GM18519 (cell line): ENCODE measurements at regions not wholly inside any gene's neighbourhood (a gene's known extent, or its start where the extent isn't known, plus 50 kb on each side); places are given as distances from the start of the nearest gene placed in this dataset.
A peak's percentile ranks its signal among the peaks of the same experiment; 100 is the strongest.
"Not testable (repeated sequence)": the region's sequence is repeated elsewhere in the genome, so short reads cannot be mapped to it uniquely, and the experiment has no call there.

Source experiments
- ATAC-seq: cut with Tn5 transposase; IDR thresholded peaks from one replicate; pipeline ENCODE4 v1.9.1; 2021; ENCODE audit warnings: mild to moderate bottlenecking, moderate library complexity; ENCODE audit not compliant: unreplicated experiment, low FRiP score

- ATAC-seq = not testable (repeated sequence)
Observed at GRCh38 chr9:42430674-42431615, 247.5 kb downstream of the SPATA31A6 start.

GRCh38 chr9:42431616-42432010 lies 248.2 kb downstream of the SPATA31A6 start:
- not testable (repeated sequence) for ATAC-seq

GRCh38 chr9:42434844-42435714 lies 251.6 kb downstream of the SPATA31A6 start:
- not testable (repeated sequence) for ATAC-seq

GRCh38 chr9:42435715-42436342 lies 252.4 kb downstream of the SPATA31A6 start:
- ATAC-seq = not testable (repeated sequence)

- ATAC-seq = not testable (repeated sequence)
Observed at GRCh38 chr9:42437057-42437759, 253.7 kb downstream of the SPATA31A6 start.

GRCh38 chr9:42442680-42443079 lies 259.2 kb downstream of the SPATA31A6 start:
- ATAC-seq = not testable (repeated sequence)

- ATAC-seq = peak; percentile 53
Observed at GRCh38 chr9:42443414-42443813, 260.0 kb downstream of the SPATA31A6 start.

GRCh38 chr9:42461436-42461835 lies 278.0 kb downstream of the SPATA31A6 start:
- not testable (repeated sequence) for ATAC-seq

GRCh38 chr9:42461863-42462262 lies 278.4 kb downstream of the SPATA31A6 start:
- not testable (repeated sequence) for ATAC-seq

GRCh38 chr9:42463981-42464380 lies 280.5 kb downstream of the SPATA31A6 start:
- ATAC-seq = not testable (repeated sequence)

- not testable (repeated sequence) for ATAC-seq
Observed at GRCh38 chr9:42470577-42470976, 287.1 kb downstream of the SPATA31A6 start.

- ATAC-seq = not testable (repeated sequence)
Observed at GRCh38 chr9:42490989-42491388, 307.5 kb downstream of the SPATA31A6 start.

GRCh38 chr9:42502620-42503264 lies 319.3 kb downstream of the SPATA31A6 start:
- not testable (repeated sequence) for ATAC-seq

GRCh38 chr9:42508111-42508510 lies 324.7 kb downstream of the SPATA31A6 start:
- ATAC-seq = not testable (repeated sequence)

GRCh38 chr9:42513535-42513934 lies 330.1 kb downstream of the SPATA31A6 start:
- not testable (repeated sequence) for ATAC-seq

- ATAC-seq = not testable (repeated sequence)
Observed at GRCh38 chr9:42534325-42534983, 351.0 kb downstream of the SPATA31A6 start.

- ATAC-seq = peak; percentile 51
Observed at GRCh38 chr9:42534984-42535325, 351.5 kb downstream of the SPATA31A6 start.

- ATAC-seq = peak; percentile 95
Observed at GRCh38 chr9:42550789-42551357, 367.4 kb downstream of the SPATA31A6 start.

- ATAC-seq = not testable (repeated sequence)
Observed at GRCh38 chr9:42568530-42568929, 385.1 kb downstream of the SPATA31A6 start.
